ENCODE measurements at regions not wholly inside any gene's neighbourhood (a gene's known extent, or its start where the extent isn't known, plus 50 kb on each side); places are given as distances from the start of the nearest gene placed in this dataset.

DNA sequence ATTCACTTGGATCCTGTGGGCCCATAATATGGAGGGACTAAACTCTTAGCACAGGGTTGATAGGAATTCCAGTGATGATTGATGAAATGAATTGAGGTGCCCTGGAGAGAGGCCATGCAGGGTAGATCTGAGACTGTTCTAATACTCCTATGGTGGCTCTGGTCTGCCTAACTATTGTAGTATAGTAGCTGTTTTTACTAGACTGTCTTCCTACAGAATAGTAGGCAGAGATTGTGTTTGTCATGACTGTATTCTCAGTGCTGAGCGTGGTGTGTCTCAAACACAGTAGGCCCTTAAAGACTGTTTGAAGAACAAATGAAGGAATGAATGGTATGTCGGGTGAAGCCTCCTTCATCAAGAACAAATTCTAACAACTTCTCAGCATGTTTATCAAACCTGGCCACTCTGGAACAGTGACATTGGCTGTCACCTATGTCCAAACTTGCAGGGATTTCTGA is 107.0 kb upstream of the SESN3 start:
- H3K27me3 ChIP-seq (ENCODE audit: control insufficient read depth in 1 of 2, insufficient read depth in 2 of 2, low read length in 2 of 2), result no peaks in the 10 kb centered on the region
- TF ChIP-seq, protein P1, sequence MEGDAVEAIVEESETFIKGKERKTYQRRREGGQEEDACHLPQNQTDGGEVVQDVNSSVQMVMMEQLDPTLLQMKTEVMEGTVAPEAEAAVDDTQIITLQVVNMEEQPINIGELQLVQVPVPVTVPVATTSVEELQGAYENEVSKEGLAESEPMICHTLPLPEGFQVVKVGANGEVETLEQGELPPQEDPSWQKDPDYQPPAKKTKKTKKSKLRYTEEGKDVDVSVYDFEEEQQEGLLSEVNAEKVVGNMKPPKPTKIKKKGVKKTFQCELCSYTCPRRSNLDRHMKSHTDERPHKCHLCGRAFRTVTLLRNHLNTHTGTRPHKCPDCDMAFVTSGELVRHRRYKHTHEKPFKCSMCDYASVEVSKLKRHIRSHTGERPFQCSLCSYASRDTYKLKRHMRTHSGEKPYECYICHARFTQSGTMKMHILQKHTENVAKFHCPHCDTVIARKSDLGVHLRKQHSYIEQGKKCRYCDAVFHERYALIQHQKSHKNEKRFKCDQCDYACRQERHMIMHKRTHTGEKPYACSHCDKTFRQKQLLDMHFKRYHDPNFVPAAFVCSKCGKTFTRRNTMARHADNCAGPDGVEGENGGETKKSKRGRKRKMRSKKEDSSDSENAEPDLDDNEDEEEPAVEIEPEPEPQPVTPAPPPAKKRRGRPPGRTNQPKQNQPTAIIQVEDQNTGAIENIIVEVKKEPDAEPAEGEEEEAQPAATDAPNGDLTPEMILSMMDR (IDR thresholded peaks at IDR 0.05), result no peak
- H3K9me3 Mint-ChIP-seq, result no peaks in the 10 kb centered on the region
- no peaks in the 10 kb centered on the region for H3K27me3 Mint-ChIP-seq
- H3K36me3 ChIP-seq (ENCODE audit: insufficient read depth, low read length), result no peaks in the 10 kb centered on the region
- intact Hi-C loops (cut with DNase I, micrococcal nuclease), result loop anchor here in 1 of 2 experiments (10.0 kb wide), 1 partner anchor 103 kb away; the partner anchor contains the start of gene SESN3
- H3K4me3 Mint-ChIP-seq, result no peak overlapping the region
- peak overlapping the region in 1 of 2 donors; percentile 62 for H3K27ac ChIP-seq (ENCODE audit: low read depth in 1 of 2, low read length in 2 of 2)
- H3K4me1 Mint-ChIP-seq (ENCODE audit: low read depth), result no peaks in the 10 kb centered on the region
- peaks cover 16% of the 10 kb centered on the region for H3K4me1 ChIP-seq (ENCODE audit: insufficient read depth, low read length)
- ATAC-seq (ENCODE audit: poor library complexity) (peak; percentile 21), DNase-seq (no peak)
- H3K36me3 Mint-ChIP-seq (ENCODE audit: low read depth), result no peaks in the 10 kb centered on the region
- no peak overlapping the region for H3K4me3 ChIP-seq (ENCODE audit: low read length)
- no peak overlapping the region for H3K27ac Mint-ChIP-seq
- CTCF ChIA-PET, result interaction anchor here (0.7 to 1.5 kb wide), 4 partner anchors 24 to 367 kb away, joined by 3 read pairs; partner anchors contain the start of gene SESN3
- POLR2A ChIA-PET, result interaction anchor here (1.0 to 2.2 kb wide), 4 partner anchors 15 to 181 kb away, joined by 4 to 31 read pairs (median 5); partner anchors contain the start of gene SESN3
- H3K9me3 ChIP-seq (ENCODE audit: control insufficient read depth in 1 of 2, insufficient read depth in 1 of 2, low read length in 2 of 2), result no peaks in the 10 kb centered on the region

DNA sequence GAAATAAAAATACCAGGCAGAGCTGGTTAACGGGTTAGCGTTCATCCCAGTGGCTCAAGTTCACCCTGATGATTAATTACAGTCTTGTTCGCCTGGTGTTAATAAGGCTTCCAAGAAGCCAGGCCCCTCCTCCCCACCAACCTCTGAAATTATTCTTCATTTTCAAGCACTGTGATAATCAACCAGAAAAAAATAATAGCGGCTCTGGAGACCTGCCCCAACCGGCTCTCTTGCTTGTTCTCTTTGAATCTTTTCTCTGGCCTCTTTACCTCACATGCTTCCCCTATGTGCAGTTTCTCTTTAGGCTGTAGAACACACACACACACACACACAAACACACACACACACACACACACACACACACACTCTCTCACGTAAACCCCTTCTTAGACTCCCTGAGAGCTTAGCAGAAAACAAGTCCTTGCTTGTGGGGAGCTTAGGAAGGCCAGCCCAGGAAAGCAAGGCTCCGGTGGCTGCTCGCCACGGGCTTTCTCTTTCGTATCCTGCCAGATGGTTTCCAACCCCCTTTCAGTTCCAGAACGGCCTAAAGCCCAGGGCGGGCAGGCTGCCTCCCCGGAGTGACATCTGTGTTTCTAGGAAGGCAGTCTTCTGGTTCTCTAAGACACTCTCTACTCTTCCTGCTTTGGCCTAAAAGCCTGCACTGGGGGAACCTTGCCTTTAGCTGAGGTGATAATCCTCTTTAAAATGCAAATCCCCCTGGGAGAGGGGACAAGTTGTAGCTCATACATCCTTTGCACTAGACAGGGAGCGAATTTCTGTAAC is 106.4 kb upstream of the SESN3 start:
- Mint-ChIP-seq H3K4me1 (ENCODE audit: low read depth) (no peaks in the 10 kb centered on the region), H3K27me3 (no peaks in the 10 kb centered on the region), H3K36me3 (ENCODE audit: low read depth) (no peaks in the 10 kb centered on the region), H3K27ac (no peak overlapping the region), H3K4me3 (no peak overlapping the region), H3K9me3 (no peaks in the 10 kb centered on the region)
- H3K4me1 ChIP-seq (ENCODE audit: insufficient read depth, low read length), result peaks cover 16% of the 10 kb centered on the region
- no peaks in the 10 kb centered on the region for H3K36me3 ChIP-seq (ENCODE audit: insufficient read depth, low read length)
- H3K27ac ChIP-seq (ENCODE audit: low read depth in 1 of 2, low read length in 2 of 2), result peak overlapping the region in 1 of 2 donors; percentile 62
- no peaks in the 10 kb centered on the region for H3K27me3 ChIP-seq (ENCODE audit: control insufficient read depth in 1 of 2, insufficient read depth in 2 of 2, low read length in 2 of 2)
- H3K9me3 ChIP-seq (ENCODE audit: control insufficient read depth in 1 of 2, insufficient read depth in 1 of 2, low read length in 2 of 2), result no peaks in the 10 kb centered on the region
- intact Hi-C loops (cut with DNase I, micrococcal nuclease), result loop anchor here in 1 of 2 experiments (10.0 kb wide), 1 partner anchor 103 kb away; the partner anchor contains the start of gene SESN3
- peak overlapping the region; percentile 42 for H3K4me3 ChIP-seq (ENCODE audit: low read length)
- CTCF ChIA-PET, result interaction anchor here (0.7 to 1.5 kb wide), 3 partner anchors 24 to 186 kb away, joined by 3 read pairs; partner anchors contain the start of gene SESN3
- POLR2A ChIA-PET, result interaction anchor here (0.6 to 2.2 kb wide), 7 partner anchors 15 to 871 kb away, joined by 4 to 31 read pairs (median 5); partner anchors contain the start of gene SESN3
- DNase-seq, result peak in 12 of 14 experiments; percentile 6 to 57 (median 26)
- TF ChIP-seq, protein P1 (IDR thresholded peaks at IDR 0.05), result no peak
- ATAC-seq (ENCODE audit: poor library complexity), result peak; percentile 70

DNA sequence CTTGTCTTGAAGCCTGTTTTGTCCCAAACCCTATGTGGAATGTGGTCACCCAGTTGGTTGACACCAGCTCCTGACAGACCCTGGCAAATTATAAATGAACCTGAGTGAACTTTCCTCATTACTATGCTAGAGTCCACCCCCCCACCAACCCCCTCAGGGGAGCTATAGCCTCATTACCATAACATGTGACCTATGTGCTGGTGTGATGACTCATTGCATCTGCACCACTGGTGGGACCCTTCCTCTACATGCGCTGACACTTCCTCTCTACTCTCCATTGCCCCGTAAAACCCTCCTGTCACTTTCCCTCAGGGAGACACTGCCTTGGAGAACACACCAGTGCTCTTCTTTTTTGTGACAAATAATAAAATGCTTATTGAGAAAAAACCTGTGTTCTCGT is 105.0 kb upstream of the SESN3 start:
- intact Hi-C loops (cut with DNase I, micrococcal nuclease), result loop anchor here in 1 of 2 experiments (10.0 kb wide), 1 partner anchor 101 kb away; the partner anchor contains the start of gene SESN3
- TF ChIP-seq, protein P1 (IDR thresholded peaks at IDR 0.05), result no peak
- Histone ChIP-seq H3K4me1 (ENCODE audit: insufficient read depth, low read length) (peaks cover 16% of the 10 kb centered on the region), H3K4me3 (ENCODE audit: low read length) (no peak overlapping the region), H3K9me3 (ENCODE audit: control insufficient read depth in 1 of 2, insufficient read depth in 1 of 2, low read length in 2 of 2) (no peaks in the 10 kb centered on the region), H3K27me3 (ENCODE audit: control insufficient read depth in 1 of 2, insufficient read depth in 2 of 2, low read length in 2 of 2) (no peaks in the 10 kb centered on the region), H3K27ac (ENCODE audit: low read depth in 1 of 2, low read length in 2 of 2) (no peak overlapping the region), H3K36me3 (ENCODE audit: insufficient read depth, low read length) (no peaks in the 10 kb centered on the region)
- H3K27ac Mint-ChIP-seq, result no peak overlapping the region
- DNase-seq (peak in 2 of 14 experiments; percentile 21 to 32), ATAC-seq (ENCODE audit: poor library complexity) (no peak)
- H3K27me3 Mint-ChIP-seq, result no peaks in the 10 kb centered on the region
- no peaks in the 10 kb centered on the region for H3K9me3 Mint-ChIP-seq
- no peaks in the 10 kb centered on the region for H3K36me3 Mint-ChIP-seq (ENCODE audit: low read depth)
- POLR2A ChIA-PET, result no interaction called here
- CTCF ChIA-PET, result interaction anchor here (0.5 kb wide), 1 partner anchor 887 kb away, joined by 3 read pairs; no protein-coding TSS in a partner anchor
- H3K4me1 Mint-ChIP-seq (ENCODE audit: low read depth), result no peaks in the 10 kb centered on the region
- no peak overlapping the region for H3K4me3 Mint-ChIP-seq
